Uterus (tissue), 2 donors: ENCODE measurements at regions not wholly inside any gene's neighbourhood (a gene's known extent, or its start where the extent isn't known, plus 50 kb on each side); places are given as distances from the start of the nearest gene placed in this dataset.

Experiments used
- CTCF ChIP-seq, 4 experiments: fragments of 200-600 bp in 2 of 4; fragments of 450-650 bp in 2 of 4; sonication (generic) in 2 of 4; IDR thresholded peaks; one replicate each; pipeline ENCODE4 v1.5.1; 2016 to 2019; ENCODE audit warnings: antibody characterized with exemption in 4 of 4, mild to moderate bottlenecking in 2 of 4, moderate library complexity in 1 of 4
- POLR2A ChIP-seq, 2 donors: fragments of 450-650 bp; IDR thresholded peaks; one replicate each; pipeline ENCODE4 v1.6.1; 2016; ENCODE audit warnings: antibody characterized with exemption in 2 of 2, mild to moderate bottlenecking in 1 of 2, moderate library complexity in 1 of 2

- TF ChIP-seq CTCF (IDR thresholded peaks at IDR 0.05), result no peak
- no peak for TF ChIP-seq POLR2A (IDR thresholded peaks at IDR 0.05)
Observed at GRCh38 chr2:136496966-136497365, 268.4 kb upstream of the THSD7B start.
